Neuronal stem cell (in vitro differentiated cells): ENCODE measurements at regions not wholly inside any gene's neighbourhood (a gene's known extent, or its start where the extent isn't known, plus 50 kb on each side); places are given as distances from the start of the nearest gene placed in this dataset.

Experiments
- DNase-seq: peaks from one replicate; pipeline ENCODE4 v3.0.0-alpha.2; 2013; ENCODE audit warnings: low spot score
- H2AFZ ChIP-seq: one replicate; pipeline ENCODE4 v1.6.1; 2013; ENCODE audit warnings: mild to moderate bottlenecking, low read length, inconsistent platforms
- H2AK5ac ChIP-seq: 2 replicates; pipeline ENCODE4 v1.6.1; 2013; ENCODE audit warnings: low read depth, mild to moderate bottlenecking, inconsistent platforms, low read length, moderate library complexity, mixed read lengths
- H2BK120ac ChIP-seq: 2 replicates; pipeline ENCODE4 v1.6.1; 2013; ENCODE audit warnings: low read depth, mild to moderate bottlenecking, inconsistent platforms, low read length, moderate library complexity, mixed read lengths
- H2BK12ac ChIP-seq: one replicate; pipeline ENCODE4 v1.6.1; 2013; ENCODE audit warnings: low read length, inconsistent platforms
- H2BK15ac ChIP-seq: 2 replicates; pipeline ENCODE4 v1.6.1; 2013; ENCODE audit warnings: mild to moderate bottlenecking, low read length, inconsistent platforms, mixed read lengths
- H2BK5ac ChIP-seq: one replicate; pipeline ENCODE4 v1.6.1; 2013; ENCODE audit warnings: inconsistent platforms, mild to moderate bottlenecking, low read length, moderate library complexity
- H3K14ac ChIP-seq: one replicate; pipeline ENCODE4 v1.6.1; 2013; ENCODE audit warnings: low read length, inconsistent platforms
- H3K18ac ChIP-seq: 2 replicates; pipeline ENCODE4 v1.6.1; 2013; ENCODE audit warnings: low read length, inconsistent platforms
- H3K23ac ChIP-seq: 2 replicates; pipeline ENCODE4 v1.6.1; 2013; ENCODE audit warnings: low read depth, mild to moderate bottlenecking, mixed read lengths, low read length, inconsistent platforms; ENCODE audit not compliant: poor library complexity
- H3K27ac ChIP-seq: replicated peaks from 3 replicates; pipeline ENCODE4 v1.5.1; 2013; ENCODE audit warnings: low read length, inconsistent platforms
- H3K27me3 ChIP-seq, 3 experiments: 2 replicates each; pipeline ENCODE4 v1.6.1; 2013; ENCODE audit warnings: low read length in 3 of 3, mild to moderate bottlenecking in 2 of 3, inconsistent platforms in 1 of 3, low read depth in 1 of 3, mixed read lengths in 1 of 3, moderate library complexity in 1 of 3; ENCODE audit not compliant: control insufficient read depth in 3 of 3, insufficient read depth in 3 of 3
- H3K36me3 ChIP-seq, 2 donors: replicated peaks in 1 of 2; 2 replicates each; pipeline ENCODE4 v1.6.1; 2013; ENCODE audit warnings: low read length in 2 of 2; ENCODE audit not compliant: control insufficient read depth in 2 of 2, insufficient read depth in 2 of 2
- H3K4ac ChIP-seq: 2 replicates; pipeline ENCODE4 v1.6.1; 2013; ENCODE audit warnings: inconsistent platforms, mild to moderate bottlenecking, low read length, moderate library complexity
- H3K4me1 ChIP-seq, 2 donors: 1 replicate in 1 of 2; 2 replicates in 1 of 2; pipeline ENCODE4 v1.6.1; 2013; ENCODE audit warnings: low read length in 2 of 2, low read depth in 1 of 2; ENCODE audit not compliant: control insufficient read depth in 2 of 2, insufficient read depth in 1 of 2
- H3K4me2 ChIP-seq: one replicate; pipeline ENCODE4 v1.6.1; 2013; ENCODE audit warnings: mild to moderate bottlenecking, low read length, inconsistent platforms; ENCODE audit not compliant: insufficient read depth, poor library complexity, severe bottlenecking
- H3K4me3 ChIP-seq, 2 donors: 2 replicates each; pipeline ENCODE4 v1.5.1; 2013; ENCODE audit warnings: low read length in 2 of 2, mild to moderate bottlenecking in 2 of 2, inconsistent platforms in 1 of 2, moderate library complexity in 1 of 2
- H3K79me1 ChIP-seq: one replicate; pipeline ENCODE4 v1.6.1; 2013; ENCODE audit warnings: low read depth, mild to moderate bottlenecking, inconsistent platforms, low read length, moderate library complexity
- H3K9ac ChIP-seq: one replicate; pipeline ENCODE4 v1.6.1; 2013; ENCODE audit warnings: mild to moderate bottlenecking, low read depth, low read length, inconsistent platforms; ENCODE audit not compliant: poor library complexity
- H3K9me3 ChIP-seq, 2 donors: replicated peaks in 1 of 2; 2 replicates each; pipeline versions ENCODE3 to v1.6.1; 2013; ENCODE audit warnings: low read length in 2 of 2, mild to moderate bottlenecking in 2 of 2, inconsistent platforms in 1 of 2, low read depth in 1 of 2, mixed read lengths in 1 of 2, moderate library complexity in 1 of 2; ENCODE audit not compliant: control insufficient read depth in 2 of 2, insufficient read depth in 1 of 2
- H4K8ac ChIP-seq: one replicate; pipeline ENCODE4 v1.6.1; 2013; ENCODE audit warnings: low read depth, mild to moderate bottlenecking, inconsistent platforms, low read length, moderate library complexity
- H4K91ac ChIP-seq: one replicate; pipeline ENCODE4 v1.6.1; 2013; ENCODE audit warnings: low read length, low read depth, mild to moderate bottlenecking, inconsistent platforms; ENCODE audit not compliant: poor library complexity
- WGBS, 2 donors: extraction: QIAGEN DNeasy Blood & Tissue Kit; methylation state at CpG; one replicate each; pipeline ENCODE4 v1.1.7; 2013; ENCODE audit warnings: missing lambda C conversion rate in 2 of 2, mixed read lengths in 1 of 2; ENCODE audit not compliant: insufficient read length in 2 of 2, insufficient replicate concordance in 1 of 2; ENCODE audit errors: extremely low coverage in 2 of 2; 5-methylcytosine and 5-hydroxymethylcytosine counted together

DNA sequence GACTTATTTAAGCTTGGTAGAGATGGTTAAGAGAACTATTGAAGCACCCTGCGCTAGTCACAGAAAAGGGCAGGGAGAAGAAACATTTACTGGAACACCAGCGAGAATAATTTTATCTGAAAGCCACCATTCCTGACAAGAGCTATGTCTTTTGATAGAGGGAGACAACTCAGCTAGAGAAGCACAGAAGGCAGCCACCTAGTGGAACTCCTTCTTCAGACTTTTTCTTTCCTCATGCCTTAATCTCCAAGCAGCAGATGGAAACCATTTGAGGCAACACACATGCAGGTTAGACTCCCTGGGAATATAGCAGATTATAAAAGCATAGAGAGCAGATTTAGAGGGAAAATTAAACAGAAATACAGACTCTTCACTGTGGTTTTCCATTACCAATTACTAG, 813.4 kb downstream of the SLITRK6 start:
- H3K36me3 ChIP-seq: no peaks in the 10 kb centered on the region
- H3K4me2 ChIP-seq: no peak overlapping the region
- H2AK5ac ChIP-seq: no peak overlapping the region
- H3K27ac ChIP-seq: no peak overlapping the region
- no peak for DNase-seq
- H2BK12ac ChIP-seq: no peak overlapping the region
- H2BK120ac ChIP-seq: no peak overlapping the region
- no peak overlapping the region for H2AFZ ChIP-seq
- no peak overlapping the region for H3K4ac ChIP-seq
- H2BK15ac ChIP-seq: no peak overlapping the region
- no peak overlapping the region for H2BK5ac ChIP-seq
- no peak overlapping the region for H3K23ac ChIP-seq
- H3K4me3 ChIP-seq: no peak overlapping the region
- H3K9me3 ChIP-seq: no peaks in the 10 kb centered on the region
- H4K8ac ChIP-seq: no peak overlapping the region
- no peaks in the 10 kb centered on the region for H3K4me1 ChIP-seq
- no CpG with 5 or more reads among the region's 2 CpGs for whole genome bisulfite sequencing, 2 donors
- H4K91ac ChIP-seq: no peak overlapping the region
- H3K9ac ChIP-seq: no peak overlapping the region
- H3K27me3 ChIP-seq: no peaks in the 10 kb centered on the region
- no peak overlapping the region for H3K18ac ChIP-seq
- H3K14ac ChIP-seq: no peak overlapping the region
- no peaks in the 10 kb centered on the region for H3K79me1 ChIP-seq

DNA sequence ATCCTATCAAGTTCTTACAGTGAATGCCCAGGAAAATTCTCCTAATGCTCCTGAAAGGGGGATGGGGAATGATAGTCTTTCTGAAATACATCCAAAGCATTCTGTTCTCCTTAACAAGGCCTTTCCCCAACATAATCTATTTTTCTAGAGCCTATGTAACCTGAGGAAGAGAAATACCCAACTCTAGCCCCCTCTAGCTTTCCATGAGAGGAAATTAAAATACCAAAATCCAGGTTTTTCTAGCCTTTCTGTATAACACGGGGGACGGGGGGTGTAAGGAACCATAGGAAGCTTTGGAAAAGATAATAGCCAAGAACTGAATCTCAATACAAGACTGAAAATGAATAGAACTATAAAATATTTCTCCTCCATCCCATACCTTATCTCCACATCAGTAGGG, 815.9 kb downstream of the SLITRK6 start:
- no peak overlapping the region for H3K9ac ChIP-seq
- H2AFZ ChIP-seq: no peak overlapping the region
- WGBS, 2 donors: no CpG with 5 or more reads among the region's 2 CpGs
- H3K4ac ChIP-seq: no peak overlapping the region
- no peak overlapping the region for H3K4me2 ChIP-seq
- H3K79me1 ChIP-seq: no peaks in the 10 kb centered on the region
- H4K91ac ChIP-seq: no peak overlapping the region
- no peak overlapping the region for H2BK12ac ChIP-seq
- H3K23ac ChIP-seq: no peak overlapping the region
- H3K4me3 ChIP-seq: no peak overlapping the region
- H2AK5ac ChIP-seq: no peak overlapping the region
- DNase-seq: no peak
- no peak overlapping the region for H3K27ac ChIP-seq
- no peaks in the 10 kb centered on the region for H3K4me1 ChIP-seq
- H3K18ac ChIP-seq: no peak overlapping the region
- H3K14ac ChIP-seq: no peak overlapping the region
- H3K36me3 ChIP-seq: no peaks in the 10 kb centered on the region
- H3K27me3 ChIP-seq: no peaks in the 10 kb centered on the region
- no peaks in the 10 kb centered on the region for H3K9me3 ChIP-seq
- H2BK120ac ChIP-seq: no peak overlapping the region
- no peak overlapping the region for H2BK15ac ChIP-seq
- H2BK5ac ChIP-seq: no peak overlapping the region
- H4K8ac ChIP-seq: no peak overlapping the region

- Histone ChIP-seq H3K27ac (no peak overlapping the region), H3K18ac (no peak overlapping the region), H4K91ac (no peak overlapping the region), H3K4ac (no peak overlapping the region), H2AK5ac (no peak overlapping the region), H4K8ac (no peak overlapping the region), H2BK5ac (no peak overlapping the region), H3K27me3 (no peaks in the 10 kb centered on the region), H3K4me3 (no peak overlapping the region), H3K9ac (no peak overlapping the region), H3K4me1 (no peaks in the 10 kb centered on the region), H3K79me1 (no peaks in the 10 kb centered on the region), H3K36me3 (no peaks in the 10 kb centered on the region), H3K4me2 (no peak overlapping the region), H3K9me3 (no peaks in the 10 kb centered on the region), H2BK120ac (no peak overlapping the region), H2BK12ac (no peak overlapping the region), H2AFZ (no peak overlapping the region), H3K14ac (no peak overlapping the region), H3K23ac (no peak overlapping the region), H2BK15ac (no peak overlapping the region)
- DNase-seq: no peak
- no CpG with 5 or more reads among the region's 2 CpGs for WGBS, 2 donors
Observed at GRCh38 chr13:84980571-84980970, 818.6 kb downstream of the SLITRK6 start.

DNA sequence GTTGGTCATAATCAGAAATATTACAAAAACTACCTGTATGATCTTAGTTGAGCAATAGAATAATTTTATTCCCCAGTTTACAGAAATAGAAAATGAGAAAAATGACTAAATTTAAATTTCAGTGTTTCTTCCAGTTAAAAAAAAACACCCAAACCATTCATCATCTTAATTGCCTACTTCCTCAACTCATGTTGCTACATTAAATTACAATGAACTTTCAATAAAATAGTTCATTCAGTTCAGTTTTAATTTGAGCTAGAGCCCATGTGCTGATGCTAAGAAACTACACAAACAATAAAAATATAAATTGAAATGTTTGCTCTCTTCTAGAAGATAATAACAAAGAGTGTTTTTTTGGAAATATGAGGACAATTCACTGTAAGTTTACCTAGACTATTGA, 820.4 kb downstream of the SLITRK6 start:
- no peak for DNase-seq
- no peak overlapping the region for H3K23ac ChIP-seq
- H2BK12ac ChIP-seq: no peak overlapping the region

More for the DNA sequence above, 820.4 kb downstream of the SLITRK6 start:
- Histone ChIP-seq H2AK5ac (no peak overlapping the region), H3K27me3 (no peaks in the 10 kb centered on the region), H3K9me3 (no peaks in the 10 kb centered on the region), H2BK5ac (no peak overlapping the region), H3K79me1 (no peaks in the 10 kb centered on the region), H3K9ac (no peak overlapping the region), H4K91ac (no peak overlapping the region), H3K18ac (no peak overlapping the region), H3K36me3 (no peaks in the 10 kb centered on the region), H2BK15ac (no peak overlapping the region), H3K4me1 (peaks cover 0 to under 1% of the 10 kb centered on the region in 2 donors), H2AFZ (no peak overlapping the region), H2BK120ac (no peak overlapping the region), H4K8ac (no peak overlapping the region), H3K27ac (no peak overlapping the region), H3K4me2 (no peak overlapping the region), H3K4ac (no peak overlapping the region), H3K14ac (no peak overlapping the region), H3K4me3 (no peak overlapping the region)
